ENCODE measurements at regions not wholly inside any gene's neighbourhood (a gene's known extent, or its start where the extent isn't known, plus 50 kb on each side); places are given as distances from the start of the nearest gene placed in this dataset.

DNA sequence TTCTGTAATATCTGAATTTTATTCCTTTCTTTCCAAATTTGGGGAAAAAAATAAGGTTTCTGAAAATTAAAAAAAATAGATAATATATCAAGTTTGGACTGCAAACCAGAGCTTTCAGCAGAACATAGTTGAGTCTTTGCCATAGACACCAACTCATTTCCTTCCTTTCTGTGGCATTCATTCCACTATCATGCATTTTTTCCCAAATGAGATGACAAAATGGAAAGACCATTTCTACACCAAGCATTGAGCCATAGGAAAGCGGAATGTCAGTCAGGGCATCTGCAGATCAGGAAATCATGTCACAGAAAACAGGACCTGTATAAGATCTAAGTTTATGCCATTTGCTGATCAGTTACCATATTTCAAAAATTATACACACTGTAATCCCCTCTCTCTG lies 333.3 kb upstream of the THBS1 start:
- Histone ChIP-seq H3K9me3 (no peaks in the 10 kb centered on the region), H3K4me3 (no peak overlapping the region), H3K27ac (no peak overlapping the region), H3K4me1 (peaks cover 0 to 7% (median 3%) of the 10 kb centered on the region in 4 donors), H3K36me3 (no peaks in the 10 kb centered on the region), H3K27me3 (no peaks in the 10 kb centered on the region)
- no peak for TF ChIP-seq CTCF (IDR thresholded peaks at IDR 0.05)
- no peak for DNase-seq
- intact Hi-C loops (cut with DNase I; ENCODE audit: low total_unique reads) = no loop called here

DNA sequence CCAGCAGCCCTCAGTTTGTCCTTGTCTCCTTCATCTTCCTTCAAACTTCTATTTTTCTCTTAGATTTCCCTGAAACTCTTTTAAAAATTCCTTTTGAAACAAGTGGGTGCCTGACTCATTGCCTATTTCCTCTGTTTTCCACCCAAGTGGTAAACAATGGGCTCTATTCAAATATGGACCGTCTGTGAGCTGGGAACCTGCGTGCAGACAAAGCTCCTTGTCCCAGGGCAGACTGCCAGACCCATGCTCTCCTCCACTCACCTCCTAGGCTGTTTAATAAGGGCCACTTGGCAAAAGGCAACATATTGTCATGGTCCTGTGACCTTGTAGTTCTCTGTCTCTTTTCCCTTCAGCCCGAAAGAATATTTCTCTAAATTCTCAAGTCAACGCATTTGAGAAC lies 332.7 kb upstream of the THBS1 start:
- DNase-seq = no peak
- no peaks in the 10 kb centered on the region for H3K36me3 ChIP-seq
- H3K4me1 ChIP-seq = peaks cover 0 to 7% (median 3%) of the 10 kb centered on the region in 4 donors
- H3K4me3 ChIP-seq = no peak overlapping the region
- TF ChIP-seq CTCF (IDR thresholded peaks at IDR 0.05) = no peak
- intact Hi-C loops (cut with DNase I; ENCODE audit: low total_unique reads) = no loop called here
- H3K27ac ChIP-seq = no peak overlapping the region
- no peaks in the 10 kb centered on the region for H3K27me3 ChIP-seq
- no peaks in the 10 kb centered on the region for H3K9me3 ChIP-seq

- Histone ChIP-seq H3K27ac (no peak overlapping the region), H3K4me3 (no peak overlapping the region), H3K36me3 (no peaks in the 10 kb centered on the region), H3K4me1 (peaks cover 0 to 7% (median 3%) of the 10 kb centered on the region in 4 donors), H3K9me3 (no peaks in the 10 kb centered on the region), H3K27me3 (no peaks in the 10 kb centered on the region)
- DNase-seq = no peak
- TF ChIP-seq CTCF (IDR thresholded peaks at IDR 0.05) = no peak
- intact Hi-C loops (cut with DNase I; ENCODE audit: low total_unique reads) = no loop called here
Observed at GRCh38 chr15:39250001-39250400, 330.9 kb upstream of the THBS1 start.

DNA sequence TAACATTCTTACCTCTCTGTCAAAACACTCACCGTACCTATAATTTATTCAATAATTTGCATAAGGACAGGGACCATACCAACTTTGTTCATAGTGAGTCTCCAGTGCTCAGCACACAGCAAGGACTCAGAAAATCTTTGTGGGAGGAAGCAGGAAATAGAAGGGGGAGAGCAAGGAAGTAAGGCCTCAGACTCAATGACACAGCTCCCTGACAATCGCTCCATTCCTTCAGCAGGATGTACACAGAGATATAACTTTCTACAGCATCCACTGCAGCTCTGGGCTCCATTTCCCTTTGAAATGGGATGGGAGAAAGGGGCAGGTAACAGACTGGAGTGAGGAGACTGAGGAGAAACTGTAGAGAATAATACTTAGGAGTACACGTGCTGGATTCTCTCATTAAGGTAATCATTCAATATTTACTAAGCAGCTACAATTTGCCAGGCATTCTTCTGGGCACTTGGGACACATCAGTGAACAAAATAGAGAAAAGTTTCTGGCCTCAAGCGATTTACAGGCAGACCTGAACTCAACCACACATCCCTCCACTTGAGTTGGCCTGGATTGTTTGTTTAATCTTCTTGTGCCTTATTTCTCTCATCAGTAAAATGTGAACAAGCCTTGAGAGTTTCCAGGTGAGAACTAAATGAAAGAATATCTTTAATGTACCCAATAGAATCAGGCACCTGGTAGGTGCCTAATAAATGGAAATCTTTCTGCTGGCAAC lies 330.3 kb upstream of the THBS1 start:
- intact Hi-C loops (cut with DNase I; ENCODE audit: low total_unique reads) = no loop called here
- Histone ChIP-seq H3K27ac (no peak overlapping the region), H3K9me3 (no peaks in the 10 kb centered on the region), H3K36me3 (no peaks in the 10 kb centered on the region), H3K4me3 (no peak overlapping the region), H3K27me3 (no peaks in the 10 kb centered on the region), H3K4me1 (peaks cover 0 to 7% (median 3%) of the 10 kb centered on the region in 4 donors)
- no peak for DNase-seq
- no peak for TF ChIP-seq CTCF (IDR thresholded peaks at IDR 0.05)

DNA sequence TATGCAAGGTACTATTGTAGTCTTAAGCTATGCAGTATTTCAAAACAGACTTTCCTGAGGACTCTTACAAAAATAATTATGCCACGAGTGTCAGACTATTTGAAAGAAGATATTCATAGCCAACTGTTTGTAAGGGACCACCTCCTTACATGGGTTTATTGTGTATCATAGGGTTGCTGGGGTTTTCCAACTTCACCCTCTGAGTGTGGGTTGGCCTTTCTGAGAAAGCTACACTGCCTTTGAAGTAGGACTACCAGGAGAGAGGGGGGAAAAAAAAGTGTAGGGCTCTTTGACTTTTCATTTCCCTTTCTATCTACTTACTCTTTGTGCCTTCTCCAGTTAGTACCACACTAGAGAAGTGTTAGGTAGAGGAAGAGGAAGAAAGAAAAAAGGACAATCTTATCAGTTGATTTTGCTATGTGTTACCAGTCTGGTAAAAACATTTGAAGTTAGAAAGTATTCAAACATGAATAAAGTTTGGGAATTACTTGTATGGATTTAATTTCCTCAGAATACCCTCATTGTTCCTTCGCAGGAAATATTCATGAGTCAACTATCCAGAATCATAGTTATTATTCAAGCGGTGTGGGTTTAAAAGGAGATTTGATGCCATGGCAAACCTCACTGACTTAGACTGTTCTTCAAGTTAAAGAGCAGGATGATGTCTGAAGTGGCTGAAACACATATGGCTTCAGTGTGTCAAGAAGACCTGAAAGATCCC lies 329.3 kb upstream of the THBS1 start:
- Histone ChIP-seq H3K36me3 (no peaks in the 10 kb centered on the region), H3K9me3 (no peaks in the 10 kb centered on the region), H3K4me3 (no peak overlapping the region), H3K4me1 (peaks cover 0 to 7% (median 3%) of the 10 kb centered on the region in 4 donors), H3K27me3 (no peaks in the 10 kb centered on the region), H3K27ac (no peak overlapping the region)
- TF ChIP-seq CTCF (IDR thresholded peaks at IDR 0.05) = no peak
- no peak for DNase-seq
- intact Hi-C loops (cut with DNase I; ENCODE audit: low total_unique reads) = no loop called here
